Globus pallidus (tissue), 1 donor: ENCODE measurements at regions not wholly inside any gene's neighbourhood (a gene's known extent, or its start where the extent isn't known, plus 50 kb on each side); places are given as distances from the start of the nearest gene placed in this dataset.
"Not testable (repeated sequence)": the region's sequence is repeated elsewhere in the genome, so short reads cannot be mapped to it uniquely, and the experiment has no call there.

ENCODE experiments used
- DNase-seq: peaks from one replicate; pipeline ENCODE4 v3.0.0-alpha.2; 2015; ENCODE audit warnings: low spot score

- DNase-seq = no peak
Measured at GRCh38 chr5:166880456-166880855, 1411.0 kb upstream of the WWC1 start.

- no peak for DNase-seq
Measured at GRCh38 chr5:166881802-166882201, 1409.6 kb upstream of the WWC1 start.

DNA sequence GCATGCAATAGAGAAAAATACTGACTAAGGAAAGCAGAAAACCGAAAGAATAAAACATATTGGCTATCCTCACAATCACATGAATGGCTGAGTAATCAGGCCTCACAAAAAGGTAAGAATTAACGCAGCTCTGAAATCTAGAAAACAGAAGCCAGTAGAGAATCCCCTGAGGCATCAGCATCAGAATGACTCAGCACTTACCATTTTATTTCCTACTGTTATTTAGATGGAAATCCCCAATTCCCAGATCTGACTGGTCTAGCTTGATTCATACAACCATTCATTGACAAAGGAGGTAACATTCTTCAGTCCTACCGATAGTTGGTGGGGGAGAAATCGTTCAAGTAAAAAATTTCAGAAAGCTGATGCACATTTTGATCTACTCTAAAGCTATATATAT is 1408.4 kb upstream of the WWC1 start:
- DNase-seq = no peak

DNA sequence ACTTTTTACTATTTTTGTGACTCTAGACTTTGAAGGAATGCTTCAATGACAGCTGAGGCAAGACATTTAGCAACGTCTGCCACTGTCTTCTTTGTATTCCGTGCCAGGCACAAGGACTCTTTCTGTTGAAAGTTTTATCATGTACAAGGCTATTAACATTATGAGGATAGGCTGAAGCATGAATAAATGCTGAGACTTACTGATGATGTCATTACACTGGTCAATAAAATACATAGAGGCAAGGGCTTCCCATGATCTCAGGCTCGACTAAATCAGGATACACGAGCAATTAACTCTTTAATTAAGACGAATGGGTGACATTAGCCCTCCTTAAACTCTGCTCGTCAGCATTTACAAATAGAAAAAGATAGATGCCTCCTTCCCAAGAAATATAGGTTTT is 1393.3 kb upstream of the WWC1 start:
- no peak for DNase-seq

GRCh38 chr5:166899343-166899742 is 1392.1 kb upstream of the WWC1 start:
- DNase-seq = no peak

GRCh38 chr5:166904571-166904970 is 1386.9 kb upstream of the WWC1 start:
- DNase-seq = no peak

- no peak for DNase-seq
Measured at GRCh38 chr5:166906991-166907713, 1384.3 kb upstream of the WWC1 start.

DNA sequence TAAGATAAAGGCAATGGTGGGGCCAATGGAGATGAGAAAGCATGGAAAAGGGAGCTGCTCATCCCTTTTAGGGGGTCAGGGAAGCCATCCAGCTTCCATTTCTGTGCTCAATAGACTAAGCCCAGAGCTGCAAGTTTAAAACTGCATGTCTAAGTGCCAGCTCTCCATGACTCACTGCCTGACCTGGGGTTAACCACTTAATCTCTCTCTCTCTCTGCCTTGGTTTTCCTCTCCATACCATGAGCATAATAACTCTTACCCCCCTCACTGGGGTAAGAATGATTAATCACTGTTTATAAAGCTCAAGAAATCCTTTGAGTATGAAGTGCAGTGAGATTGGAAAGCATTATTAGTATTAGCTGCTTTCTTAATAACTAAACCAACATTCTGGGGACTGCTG is 1382.4 kb upstream of the WWC1 start:
- DNase-seq = no peak

GRCh38 chr5:166909926-166910325 is 1381.5 kb upstream of the WWC1 start:
- DNase-seq = no peak

DNA sequence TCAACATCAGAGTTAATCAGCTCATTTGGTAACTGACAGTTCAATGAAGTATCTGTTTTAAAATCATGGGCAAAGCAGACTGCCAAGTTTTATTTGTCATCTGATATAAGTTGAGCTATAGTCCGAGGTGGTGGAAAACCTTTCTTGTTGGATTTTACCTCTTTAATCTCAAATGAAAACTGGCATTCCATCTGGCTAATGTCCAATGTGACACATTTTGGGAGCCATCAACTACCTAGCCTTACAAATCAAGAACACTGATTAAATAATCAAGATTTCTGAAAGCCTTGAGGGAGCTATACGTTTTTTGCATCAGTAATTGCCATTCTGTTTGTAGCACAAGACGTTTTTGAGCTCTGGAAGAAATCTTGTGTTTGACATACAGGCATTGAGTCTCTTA is 1380.5 kb upstream of the WWC1 start:
- DNase-seq = no peak

- no peak for DNase-seq
Measured at GRCh38 chr5:166916021-166916420, 1375.4 kb upstream of the WWC1 start.

DNA sequence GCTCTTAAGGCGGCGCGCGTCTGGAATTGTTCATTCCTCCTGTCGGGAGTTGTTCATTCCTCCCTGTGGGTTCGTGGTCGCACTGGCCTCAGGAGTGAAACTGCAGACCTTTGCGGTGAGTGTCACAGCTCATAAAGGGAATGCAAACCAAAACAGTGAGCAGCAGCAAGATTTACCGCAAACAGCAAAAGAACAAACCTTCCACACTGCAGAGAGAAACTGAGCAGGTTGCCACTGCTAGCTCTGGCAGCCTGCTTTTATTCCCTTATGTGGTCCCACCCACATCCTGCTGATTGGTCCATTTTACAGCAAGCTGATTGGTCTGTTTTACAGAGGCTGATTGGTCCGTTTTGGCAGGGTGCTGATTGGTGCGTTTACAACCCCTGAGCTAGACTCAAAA is 1365.3 kb upstream of the WWC1 start:
- DNase-seq = no peak

DNA sequence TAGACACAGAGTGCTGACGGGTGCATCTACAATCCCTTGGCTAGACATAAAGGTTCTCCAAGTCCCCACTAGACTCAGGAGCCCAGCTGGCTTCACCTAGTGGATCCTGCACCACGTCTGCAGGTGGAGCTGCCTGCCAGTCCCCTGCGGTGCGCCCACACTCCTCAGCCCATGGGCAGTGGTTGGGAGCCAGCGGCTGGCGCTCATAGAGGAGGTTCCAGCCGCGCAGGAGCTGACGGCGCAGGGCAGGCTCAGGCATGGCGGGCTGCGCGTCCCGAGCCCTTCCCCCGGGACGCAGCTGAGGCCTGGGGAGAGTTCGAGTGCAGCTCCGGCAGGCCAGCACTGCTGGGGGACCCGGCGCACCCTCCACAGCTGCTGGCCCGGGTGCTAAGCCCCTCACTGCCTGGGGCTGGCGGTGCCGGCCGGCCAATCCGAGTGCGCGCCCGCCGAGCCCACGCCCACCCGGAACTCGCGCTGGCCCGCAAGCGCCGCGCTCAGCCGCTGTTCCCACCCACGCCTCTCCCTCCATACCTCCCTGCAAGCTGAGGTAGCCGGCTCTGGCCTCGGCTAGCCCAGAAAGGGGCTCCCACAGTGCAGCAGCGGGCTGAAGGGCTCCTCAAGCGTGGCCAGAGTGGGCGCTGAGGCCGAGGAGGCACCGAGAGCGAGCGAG is 1364.5 kb upstream of the WWC1 start:
- not testable (repeated sequence) for DNase-seq

DNA sequence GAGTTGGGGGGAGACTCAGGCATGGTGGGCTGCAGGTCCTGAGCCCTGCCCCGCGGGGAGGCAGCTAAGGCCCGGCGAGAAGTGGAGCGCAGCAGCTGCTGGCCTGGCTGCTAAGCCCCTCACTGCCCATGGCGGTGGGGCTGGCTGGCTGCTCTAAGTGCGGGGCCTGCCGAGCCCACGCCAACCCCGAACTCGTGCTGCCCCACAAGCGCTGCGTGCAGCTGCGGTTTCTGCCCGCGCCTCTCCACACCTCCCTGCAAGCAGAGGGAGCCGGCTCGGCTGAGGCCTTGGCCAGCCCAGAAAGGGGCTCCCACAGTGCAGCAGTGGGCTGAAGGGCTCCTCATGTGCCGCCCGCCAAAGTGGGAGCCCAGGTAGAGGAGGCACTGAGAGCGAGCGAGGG is 1355.1 kb upstream of the WWC1 start:
- DNase-seq = no peak

- peak; percentile 1 for DNase-seq
Measured at GRCh38 chr5:166938071-166938470, 1353.4 kb upstream of the WWC1 start.

DNA sequence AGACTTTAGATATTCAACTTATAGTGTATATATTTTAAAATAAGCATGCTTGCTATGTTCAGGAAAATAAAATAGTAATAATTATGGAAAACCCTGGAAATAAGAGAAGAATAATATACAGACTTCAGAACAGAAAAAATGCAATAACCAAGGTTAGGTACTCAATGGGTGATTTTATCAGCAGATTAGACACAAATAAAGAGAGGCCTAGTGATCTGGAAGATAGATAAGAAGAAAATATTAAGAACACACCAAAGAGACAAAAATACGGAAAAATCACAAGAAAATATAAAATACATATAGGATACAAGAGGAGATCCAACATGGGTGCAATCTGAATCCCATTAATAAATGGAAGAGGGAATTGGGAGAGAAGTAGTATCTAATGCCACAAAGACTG is 1348.5 kb upstream of the WWC1 start:
- no peak for DNase-seq

GRCh38 chr5:166947045-166947444 is 1344.4 kb upstream of the WWC1 start:
- no peak for DNase-seq

DNA sequence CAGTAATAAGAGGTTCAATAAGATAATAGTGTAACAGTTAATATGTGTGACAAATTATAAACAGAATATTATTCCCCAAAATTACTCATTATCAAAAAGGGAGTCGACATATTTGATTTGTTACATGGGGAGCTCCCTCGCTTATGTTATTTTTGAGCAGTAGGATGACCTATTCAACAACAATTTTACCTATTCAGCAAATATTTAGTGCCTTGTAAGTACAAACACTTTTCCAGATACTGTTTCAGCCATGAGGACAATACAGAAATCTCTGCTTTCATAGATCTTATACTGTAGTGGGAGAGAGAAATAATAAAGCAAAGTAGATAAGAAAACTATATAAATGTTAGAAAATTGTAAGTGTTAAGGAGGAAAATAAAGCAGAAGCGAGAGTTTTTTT is 1342.8 kb upstream of the WWC1 start:
- no peak for DNase-seq

- no peak for DNase-seq
Measured at GRCh38 chr5:166952048-166952447, 1339.4 kb upstream of the WWC1 start.

DNA sequence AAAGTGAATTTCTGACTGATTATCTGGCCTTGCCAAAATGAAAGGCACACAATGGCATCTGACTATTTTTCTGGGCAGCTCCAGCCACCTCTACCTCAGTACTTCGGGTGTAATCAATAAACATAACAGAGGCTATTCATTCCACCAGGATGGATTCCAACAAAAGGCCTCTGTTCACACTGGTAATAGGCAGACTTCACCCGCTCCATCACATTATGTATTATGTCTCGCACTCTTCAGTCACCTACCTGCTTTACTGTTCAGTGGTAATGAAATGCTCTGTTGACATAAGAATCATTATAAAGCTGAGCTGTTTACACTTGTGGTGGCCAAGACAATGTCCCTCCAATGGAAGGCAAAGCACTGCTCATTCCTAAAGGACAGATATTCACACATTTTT is 1333.7 kb upstream of the WWC1 start:
- no peak for DNase-seq

- no peak for DNase-seq
Measured at GRCh38 chr5:166959766-166960165, 1331.7 kb upstream of the WWC1 start.

GRCh38 chr5:166961028-166961427 is 1330.4 kb upstream of the WWC1 start:
- DNase-seq = no peak

GRCh38 chr5:166961913-166962312 is 1329.5 kb upstream of the WWC1 start:
- no peak for DNase-seq

DNA sequence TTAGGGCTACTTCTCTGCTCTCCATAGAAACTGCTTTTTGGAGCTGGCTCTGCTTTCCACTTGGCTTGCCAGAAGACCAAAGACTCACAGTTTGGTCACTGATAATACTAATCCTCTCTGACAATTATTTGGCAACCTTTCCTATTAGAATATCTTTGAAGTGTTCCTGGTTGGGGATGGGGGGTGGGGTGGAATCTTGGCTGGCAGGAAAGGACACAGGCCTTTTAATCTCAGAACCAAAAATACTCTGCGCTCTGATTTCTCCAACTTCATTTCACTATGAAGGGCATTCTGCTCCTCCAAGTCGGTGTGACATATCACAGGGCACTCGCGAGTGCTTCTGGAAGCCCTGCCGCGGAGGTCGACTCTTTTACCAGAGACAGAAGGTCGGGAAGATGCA is 1329.0 kb upstream of the WWC1 start:
- DNase-seq = no peak
